ENCODE measurements at regions not wholly inside any gene's neighbourhood (a gene's known extent, or its start where the extent isn't known, plus 50 kb on each side); places are given as distances from the start of the nearest gene placed in this dataset.

GRCh38 chr13:84923831-84924230 is 875.4 kb downstream of the SLITRK6 start:
- TF ChIP-seq, protein P1, sequence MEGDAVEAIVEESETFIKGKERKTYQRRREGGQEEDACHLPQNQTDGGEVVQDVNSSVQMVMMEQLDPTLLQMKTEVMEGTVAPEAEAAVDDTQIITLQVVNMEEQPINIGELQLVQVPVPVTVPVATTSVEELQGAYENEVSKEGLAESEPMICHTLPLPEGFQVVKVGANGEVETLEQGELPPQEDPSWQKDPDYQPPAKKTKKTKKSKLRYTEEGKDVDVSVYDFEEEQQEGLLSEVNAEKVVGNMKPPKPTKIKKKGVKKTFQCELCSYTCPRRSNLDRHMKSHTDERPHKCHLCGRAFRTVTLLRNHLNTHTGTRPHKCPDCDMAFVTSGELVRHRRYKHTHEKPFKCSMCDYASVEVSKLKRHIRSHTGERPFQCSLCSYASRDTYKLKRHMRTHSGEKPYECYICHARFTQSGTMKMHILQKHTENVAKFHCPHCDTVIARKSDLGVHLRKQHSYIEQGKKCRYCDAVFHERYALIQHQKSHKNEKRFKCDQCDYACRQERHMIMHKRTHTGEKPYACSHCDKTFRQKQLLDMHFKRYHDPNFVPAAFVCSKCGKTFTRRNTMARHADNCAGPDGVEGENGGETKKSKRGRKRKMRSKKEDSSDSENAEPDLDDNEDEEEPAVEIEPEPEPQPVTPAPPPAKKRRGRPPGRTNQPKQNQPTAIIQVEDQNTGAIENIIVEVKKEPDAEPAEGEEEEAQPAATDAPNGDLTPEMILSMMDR (conservative IDR thresholded peaks at IDR 0.05 in 1 of 2, IDR thresholded peaks at IDR 0.05 in 1 of 2; ENCODE audit: low read depth in 1 of 2, low read length in 2 of 2): no peak
- no peak for TF ChIP-seq EZH2 (IDR thresholded peaks at IDR 0.05; ENCODE audit: low read length, missing control alignments)
